BE2C (cell line): ENCODE measurements at regions not wholly inside any gene's neighbourhood (a gene's known extent, or its start where the extent isn't known, plus 50 kb on each side); places are given as distances from the start of the nearest gene placed in this dataset.

Experiments used
- DNase-seq: peaks from one replicate; pipeline ENCODE4 v3.0.0-alpha.2; 2020
- H3K27me3 ChIP-seq: fragments of 250-450 bp; sonication (Bioruptor Pico); 2 replicates; pipeline ENCODE4 v1.5.1; 2020; ENCODE audit warnings: mild to moderate bottlenecking
- H3K36me3 ChIP-seq: fragments of 250-450 bp; sonication (Bioruptor Pico); 2 replicates; pipeline ENCODE4 v1.5.1; 2020; ENCODE audit warnings: mild to moderate bottlenecking
- H3K4me1 ChIP-seq: fragments of 250-450 bp; sonication (Bioruptor Pico); 2 replicates; pipeline ENCODE4 v1.5.1; 2020
- H3K4me3 ChIP-seq: 2 replicates; pipeline ENCODE4 v1.5.1; 2011; ENCODE audit warnings: low read depth, low read length
- H3K9me3 ChIP-seq: fragments of 250-450 bp; sonication (Bioruptor Pico); 2 replicates; pipeline ENCODE4 v1.5.1; 2020
- TF ChIP-seq, protein P1 (sequence below): IDR thresholded peaks from 2 replicates; pipeline ENCODE4 v1.5.1; 2012; ENCODE audit warnings: mild to moderate bottlenecking, low read depth, low read length

DNA sequence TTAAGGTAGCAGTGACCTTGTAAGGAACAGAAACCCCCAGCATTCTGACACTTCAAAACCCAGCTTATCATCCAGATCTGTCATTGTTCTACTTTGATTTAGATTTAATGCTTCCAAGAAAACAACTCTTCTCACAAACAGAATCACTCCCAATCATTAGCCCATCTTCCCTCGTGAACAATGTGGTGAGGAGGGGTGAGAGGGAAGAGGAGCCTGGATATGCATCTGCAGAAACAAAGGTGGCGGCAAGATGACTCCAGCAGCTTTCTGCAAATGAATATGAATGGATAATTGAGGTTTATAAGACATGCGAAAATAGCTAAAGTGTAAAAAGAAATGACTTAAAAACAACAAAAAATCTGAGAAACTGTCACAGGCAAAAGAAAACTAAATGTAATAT, 859.9 kb upstream of the SLC10A2 start:
- TF ChIP-seq, protein P1, sequence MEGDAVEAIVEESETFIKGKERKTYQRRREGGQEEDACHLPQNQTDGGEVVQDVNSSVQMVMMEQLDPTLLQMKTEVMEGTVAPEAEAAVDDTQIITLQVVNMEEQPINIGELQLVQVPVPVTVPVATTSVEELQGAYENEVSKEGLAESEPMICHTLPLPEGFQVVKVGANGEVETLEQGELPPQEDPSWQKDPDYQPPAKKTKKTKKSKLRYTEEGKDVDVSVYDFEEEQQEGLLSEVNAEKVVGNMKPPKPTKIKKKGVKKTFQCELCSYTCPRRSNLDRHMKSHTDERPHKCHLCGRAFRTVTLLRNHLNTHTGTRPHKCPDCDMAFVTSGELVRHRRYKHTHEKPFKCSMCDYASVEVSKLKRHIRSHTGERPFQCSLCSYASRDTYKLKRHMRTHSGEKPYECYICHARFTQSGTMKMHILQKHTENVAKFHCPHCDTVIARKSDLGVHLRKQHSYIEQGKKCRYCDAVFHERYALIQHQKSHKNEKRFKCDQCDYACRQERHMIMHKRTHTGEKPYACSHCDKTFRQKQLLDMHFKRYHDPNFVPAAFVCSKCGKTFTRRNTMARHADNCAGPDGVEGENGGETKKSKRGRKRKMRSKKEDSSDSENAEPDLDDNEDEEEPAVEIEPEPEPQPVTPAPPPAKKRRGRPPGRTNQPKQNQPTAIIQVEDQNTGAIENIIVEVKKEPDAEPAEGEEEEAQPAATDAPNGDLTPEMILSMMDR: no peak
- Histone ChIP-seq H3K4me1 (no peaks in the 10 kb centered on the region; the same call in 1 of the 2 replicates), H3K4me3 (no peak overlapping the region), H3K27me3 (no peaks in the 10 kb centered on the region), H3K36me3 (no peaks in the 10 kb centered on the region), H3K9me3 (no peaks in the 10 kb centered on the region)
- DNase-seq: no peak

DNA sequence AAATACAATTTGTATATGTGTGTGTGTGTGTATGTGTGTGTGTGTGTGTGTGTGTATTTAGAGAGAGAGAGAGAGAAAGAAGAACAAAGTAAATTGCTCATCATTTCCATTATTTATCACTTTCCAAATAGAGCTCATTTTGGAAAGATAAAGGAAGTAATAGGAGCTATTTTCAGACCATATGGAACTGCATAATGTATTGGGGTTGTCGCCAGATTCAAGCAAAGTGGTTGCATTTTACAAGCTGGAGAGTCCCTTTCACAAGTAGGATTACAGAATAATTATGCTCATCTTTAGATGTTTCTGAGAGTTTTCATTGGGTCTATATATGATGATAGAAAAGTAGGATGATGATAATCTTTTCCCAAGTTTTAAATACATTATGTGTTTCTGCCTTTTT, 842.7 kb upstream of the SLC10A2 start:
- TF ChIP-seq, protein P1: no peak
- no peak overlapping the region for H3K4me3 ChIP-seq
- H3K9me3 ChIP-seq: no peaks in the 10 kb centered on the region
- no peaks in the 10 kb centered on the region; the same call in 1 of the 2 replicates for H3K36me3 ChIP-seq
- DNase-seq: no peak
- H3K4me1 ChIP-seq: peaks cover 7% of the 10 kb centered on the region
- H3K27me3 ChIP-seq: no peaks in the 10 kb centered on the region

DNA sequence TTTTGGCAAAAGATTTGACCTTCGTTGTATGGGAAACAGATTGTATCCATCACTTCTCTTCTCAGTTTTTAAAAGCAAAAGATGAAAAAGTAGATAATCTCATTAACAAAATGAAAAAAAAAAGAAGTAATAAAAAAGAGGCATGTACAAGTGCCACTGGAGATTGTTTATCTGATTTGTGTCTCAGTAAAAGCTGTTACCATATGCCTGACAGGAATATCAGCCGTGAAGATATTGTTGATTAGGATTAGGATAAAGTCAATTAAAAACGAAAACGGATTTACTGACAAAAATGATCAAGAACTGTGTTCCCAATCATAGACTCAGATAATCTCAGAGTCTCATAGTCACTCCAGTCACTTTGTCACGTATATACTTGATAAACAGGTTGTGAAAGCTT, 842.1 kb upstream of the SLC10A2 start:
- no peaks in the 10 kb centered on the region for H3K9me3 ChIP-seq
- DNase-seq: no peak
- H3K4me1 ChIP-seq: peaks cover 7% of the 10 kb centered on the region
- TF ChIP-seq, protein P1: no peak
- H3K4me3 ChIP-seq: no peak overlapping the region
- H3K36me3 ChIP-seq: no peaks in the 10 kb centered on the region; the same call in 1 of the 2 replicates
- H3K27me3 ChIP-seq: no peaks in the 10 kb centered on the region

DNA sequence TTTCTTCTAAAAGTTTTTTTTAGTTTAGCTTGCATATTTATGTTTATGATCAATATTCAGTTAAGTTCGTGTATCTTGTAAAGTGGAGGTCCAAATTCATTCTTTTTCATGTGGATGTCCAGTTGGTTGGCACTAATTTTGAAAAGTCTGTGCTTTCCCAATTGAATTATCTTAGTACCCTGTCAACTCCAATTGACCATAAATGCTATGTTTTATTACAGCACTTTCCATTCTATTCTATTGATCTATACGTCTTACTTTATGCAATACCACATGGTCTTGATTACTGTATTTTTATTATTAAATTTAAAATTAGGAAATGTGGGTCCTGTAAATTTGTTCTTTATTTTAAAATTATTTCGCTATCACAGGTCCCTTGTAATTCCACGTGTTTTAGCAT, 837.6 kb upstream of the SLC10A2 start:
- no peak overlapping the region for H3K4me3 ChIP-seq
- H3K4me1 ChIP-seq: peaks cover 15% of the 10 kb centered on the region
- no peaks in the 10 kb centered on the region for H3K27me3 ChIP-seq
- H3K36me3 ChIP-seq: no peaks in the 10 kb centered on the region; the same call in 1 of the 2 replicates
- H3K9me3 ChIP-seq: no peaks in the 10 kb centered on the region
- no peak for DNase-seq
- TF ChIP-seq, protein P1: no peak

DNA sequence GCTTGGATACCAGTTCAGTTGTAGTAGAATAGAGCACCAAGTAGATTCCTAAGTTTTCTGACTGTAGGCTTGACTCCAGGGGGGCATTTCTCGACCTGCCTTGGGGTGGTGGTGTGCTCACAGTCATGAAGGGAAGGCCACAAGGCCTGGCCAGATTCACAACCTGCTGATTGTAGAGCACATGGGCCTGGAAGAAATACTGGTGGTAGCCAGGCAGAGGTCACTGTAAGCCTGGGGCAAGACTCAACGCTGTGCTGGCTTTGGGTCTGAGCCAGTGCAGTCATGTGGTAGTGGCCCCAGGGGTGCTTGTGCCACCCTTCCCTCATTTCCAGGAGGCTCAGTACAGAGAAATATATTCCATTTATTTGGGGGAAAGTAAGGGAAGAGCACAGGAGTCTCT, 832.3 kb upstream of the SLC10A2 start:
- peak; percentile 56 for DNase-seq
- Histone ChIP-seq H3K27me3 (no peaks in the 10 kb centered on the region), H3K9me3 (peaks cover 4% of the 10 kb centered on the region; the same call in 1 of the 2 replicates), H3K4me3 (no peak overlapping the region), H3K36me3 (peaks cover 2% of the 10 kb centered on the region; the same call in 1 of the 2 replicates), H3K4me1 (peaks cover 13% of the 10 kb centered on the region)
- TF ChIP-seq, protein P1: peak; percentile 43

DNA sequence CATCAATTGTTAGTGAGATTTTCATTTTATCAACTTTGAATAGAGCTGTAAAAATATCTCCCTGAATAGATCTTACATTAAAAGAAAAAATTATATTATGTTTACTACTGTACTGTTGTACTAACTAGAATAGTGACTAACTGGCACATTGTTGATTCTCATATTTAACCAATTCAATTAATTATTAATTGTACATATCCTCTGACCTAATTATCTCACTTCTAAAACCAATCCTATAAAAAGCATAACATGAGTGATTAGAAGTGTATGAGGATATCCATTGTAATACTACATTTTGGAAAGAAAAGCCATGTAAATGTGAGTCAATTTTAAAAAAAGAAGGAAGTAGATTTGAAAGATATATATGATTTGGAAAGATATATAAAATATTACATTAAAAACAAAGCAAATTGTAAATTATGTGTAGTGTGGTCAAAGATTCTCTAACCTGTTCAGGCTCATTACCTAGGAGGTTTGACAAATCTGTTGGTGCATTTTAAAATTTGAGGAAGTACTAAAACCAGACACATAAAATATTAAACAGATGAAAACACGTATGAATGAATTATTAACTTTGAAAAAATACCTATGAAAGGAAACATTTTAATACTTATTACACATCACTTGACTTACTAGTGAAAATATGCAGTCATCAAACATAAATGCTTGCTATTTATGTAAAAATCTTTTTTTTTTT, 829.8 kb upstream of the SLC10A2 start:
- Histone ChIP-seq H3K4me1 (peaks cover 4% of the 10 kb centered on the region), H3K36me3 (peaks cover 2% of the 10 kb centered on the region; the same call in 1 of the 2 replicates), H3K27me3 (no peaks in the 10 kb centered on the region), H3K4me3 (no peak overlapping the region), H3K9me3 (peaks cover 4% of the 10 kb centered on the region; the same call in 1 of the 2 replicates)
- TF ChIP-seq, protein P1: no peak
- DNase-seq: no peak
